Neural cell (in vitro differentiated cells): ENCODE measurements at regions not wholly inside any gene's neighbourhood (a gene's known extent, or its start where the extent isn't known, plus 50 kb on each side); places are given as distances from the start of the nearest gene placed in this dataset.
"Not testable (repeated sequence)": the region's sequence is repeated elsewhere in the genome, so short reads cannot be mapped to it uniquely, and the experiment has no call there.

ENCODE experiments used
- H2AFZ ChIP-seq: fragments of 200-600, 300-800 bp; sonication (generic), shearing (Covaris generic); 2 replicates; pipeline ENCODE4 v1.6.0; 2014; ENCODE audit warnings: low read depth, mild to moderate bottlenecking, antibody characterized with exemption, low read length, moderate library complexity
- H3F3A ChIP-seq: fragments of 200-600 bp; shearing (Covaris generic); 2 replicates; pipeline ENCODE4 v1.6.1; 2016; ENCODE audit warnings: mild to moderate bottlenecking, moderate library complexity, mixed read lengths, antibody characterized with exemption, low read length; ENCODE audit not compliant: insufficient read depth, poor library complexity, severe bottlenecking
- H3K27ac ChIP-seq: fragments of 200-600, 300-800 bp; sonication (generic), shearing (Covaris generic); 2 replicates; pipeline ENCODE4 v1.5.1; 2014; ENCODE audit warnings: mild to moderate bottlenecking, low read length, moderate library complexity
- H3K27me3 ChIP-seq: fragments of 300-800, 200-600 bp; sonication (generic), shearing (Covaris generic); 2 replicates; pipeline ENCODE4 v1.6.0; 2014; ENCODE audit warnings: mild to moderate bottlenecking, low read depth, low read length, moderate library complexity; ENCODE audit not compliant: insufficient read depth
- H3K36me3 ChIP-seq: fragments of 300-800, 200-600 bp; sonication (generic), shearing (Covaris generic); 2 replicates; pipeline ENCODE4 v1.5.1; 2014; ENCODE audit warnings: mild to moderate bottlenecking, antibody characterized with exemption, low read length, moderate library complexity; ENCODE audit not compliant: insufficient read depth
- H3K4me2 ChIP-seq: fragments of 300-800, 200-600 bp; sonication (generic), shearing (Covaris generic); 2 replicates; pipeline ENCODE4 v1.6.0; 2014; ENCODE audit warnings: mild to moderate bottlenecking, low read length
- H3K4me3 ChIP-seq: fragments of 300-800, 200-600 bp; sonication (generic), shearing (Covaris generic); 2 replicates; pipeline ENCODE4 v1.5.1; 2014; ENCODE audit warnings: mild to moderate bottlenecking, low read length, moderate library complexity
- H3K79me2 ChIP-seq: fragments of 200-600 bp; shearing (Covaris generic); replicated peaks from 2 replicates; pipeline ENCODE4 v1.6.0; 2014; ENCODE audit warnings: mild to moderate bottlenecking, low read length, moderate library complexity; ENCODE audit not compliant: insufficient read depth
- H3K9ac ChIP-seq: fragments of 300-800, 200-600 bp; sonication (generic), shearing (Covaris generic); 2 replicates; pipeline ENCODE4 v1.6.1; 2016; ENCODE audit warnings: mild to moderate bottlenecking, low read length, mixed read lengths
- H3K9me2 ChIP-seq: fragments of 200-600 bp; shearing (Covaris generic); 2 replicates; pipeline ENCODE4 v1.6.1; 2016; ENCODE audit warnings: mild to moderate bottlenecking, low read length, mixed read lengths; ENCODE audit not compliant: insufficient read depth
- H3K9me3 ChIP-seq: fragments of 200-600, 300-800 bp; sonication (generic), shearing (Covaris generic); 2 replicates; pipeline ENCODE4 v1.6.1; 2016; ENCODE audit warnings: mild to moderate bottlenecking, mixed run types, low read length, moderate library complexity, mixed read lengths
- H4K20me1 ChIP-seq: fragments of 200-600 bp; shearing (Covaris generic); 2 replicates; pipeline ENCODE4 v1.6.1; 2016; ENCODE audit warnings: mild to moderate bottlenecking, mixed run types; ENCODE audit not compliant: insufficient read depth
- EP300 ChIP-seq: fragments of 450-650 bp; conservative IDR thresholded peaks from 2 replicates; pipeline ENCODE4 v1.6.1; 2014; ENCODE audit warnings: antibody characterized with exemption, mild to moderate bottlenecking, moderate library complexity; ENCODE audit not compliant: poor library complexity, severe bottlenecking
- EZH2 ChIP-seq: fragments of 200-600, 300-800 bp; shearing (Covaris generic), sonication (generic); IDR thresholded peaks from 2 replicates; pipeline ENCODE4 v1.6.1; 2014; ENCODE audit warnings: antibody characterized with exemption, low read length, borderline replicate concordance, mild to moderate bottlenecking; ENCODE audit not compliant: insufficient read depth, poor library complexity, severe bottlenecking
- MXI1 ChIP-seq: fragments of 450-650 bp; conservative IDR thresholded peaks from 2 replicates; pipeline ENCODE4 v1.6.1; 2014; ENCODE audit warnings: antibody characterized with exemption, mild to moderate bottlenecking; ENCODE audit not compliant: poor library complexity, severe bottlenecking
- POLR2AphosphoS5 ChIP-seq: IDR thresholded peaks from 2 replicates; pipeline ENCODE4 v1.6.1; 2012
- RAD21 ChIP-seq: fragments of 450-650 bp; conservative IDR thresholded peaks from 2 replicates; pipeline ENCODE4 v1.6.1; 2014; ENCODE audit warnings: antibody characterized with exemption, mild to moderate bottlenecking, moderate library complexity
- SMC3 ChIP-seq: fragments of 450-650 bp; conservative IDR thresholded peaks from 2 replicates; pipeline ENCODE4 v1.6.1; 2014; ENCODE audit warnings: antibody characterized with exemption, mild to moderate bottlenecking, moderate library complexity; ENCODE audit not compliant: poor library complexity
- TF ChIP-seq, protein P1 (sequence below): fragments of 450-650 bp; IDR thresholded peaks from 2 replicates; pipeline ENCODE4 v1.5.1; 2014; ENCODE audit warnings: antibody characterized with exemption, mild to moderate bottlenecking, moderate library complexity; ENCODE audit not compliant: poor library complexity, severe bottlenecking
- TF ChIP-seq, protein P2 (sequence below): IDR thresholded peaks from 2 replicates; pipeline ENCODE4 v1.6.1; 2012; ENCODE audit warnings: borderline replicate concordance

DNA sequence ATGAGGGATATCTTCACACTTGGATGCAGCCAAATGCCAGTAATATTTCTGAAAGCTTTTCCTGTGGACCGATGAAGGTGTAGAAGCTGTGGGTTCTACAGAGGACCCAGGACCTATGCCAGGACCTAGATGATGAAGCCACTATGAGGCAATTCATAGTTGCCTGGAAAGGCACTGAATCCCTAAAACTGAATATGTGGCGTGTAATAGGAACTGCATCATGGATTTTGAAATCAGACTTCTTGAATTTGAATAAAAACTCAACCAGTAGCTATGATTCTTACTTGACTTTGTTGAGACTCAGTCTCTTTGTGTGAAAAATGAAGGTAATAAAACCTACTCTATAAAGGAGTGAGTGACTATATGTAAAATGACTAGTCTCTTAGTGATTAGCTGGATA, 89.9 kb upstream of the SGK1 start:
- Histone ChIP-seq H3K4me2 (no peak overlapping the region), H3K79me2 (no peaks in the 10 kb centered on the region), H3F3A (no peaks in the 10 kb centered on the region), H3K36me3 (no peaks in the 10 kb centered on the region), H3K27ac (no peak overlapping the region), H3K9ac (no peak overlapping the region), H2AFZ (no peak overlapping the region), H4K20me1 (no peaks in the 10 kb centered on the region), H3K27me3 (no peaks in the 10 kb centered on the region), H3K4me3 (no peak overlapping the region), H3K9me3 (no peaks in the 10 kb centered on the region), H3K9me2 (no peaks in the 10 kb centered on the region)
- TF ChIP-seq SMC3 (no peak), RAD21 (no peak), POLR2AphosphoS5 (no peak), MXI1 (no peak), EP300 (no peak)
- TF ChIP-seq, protein P1, sequence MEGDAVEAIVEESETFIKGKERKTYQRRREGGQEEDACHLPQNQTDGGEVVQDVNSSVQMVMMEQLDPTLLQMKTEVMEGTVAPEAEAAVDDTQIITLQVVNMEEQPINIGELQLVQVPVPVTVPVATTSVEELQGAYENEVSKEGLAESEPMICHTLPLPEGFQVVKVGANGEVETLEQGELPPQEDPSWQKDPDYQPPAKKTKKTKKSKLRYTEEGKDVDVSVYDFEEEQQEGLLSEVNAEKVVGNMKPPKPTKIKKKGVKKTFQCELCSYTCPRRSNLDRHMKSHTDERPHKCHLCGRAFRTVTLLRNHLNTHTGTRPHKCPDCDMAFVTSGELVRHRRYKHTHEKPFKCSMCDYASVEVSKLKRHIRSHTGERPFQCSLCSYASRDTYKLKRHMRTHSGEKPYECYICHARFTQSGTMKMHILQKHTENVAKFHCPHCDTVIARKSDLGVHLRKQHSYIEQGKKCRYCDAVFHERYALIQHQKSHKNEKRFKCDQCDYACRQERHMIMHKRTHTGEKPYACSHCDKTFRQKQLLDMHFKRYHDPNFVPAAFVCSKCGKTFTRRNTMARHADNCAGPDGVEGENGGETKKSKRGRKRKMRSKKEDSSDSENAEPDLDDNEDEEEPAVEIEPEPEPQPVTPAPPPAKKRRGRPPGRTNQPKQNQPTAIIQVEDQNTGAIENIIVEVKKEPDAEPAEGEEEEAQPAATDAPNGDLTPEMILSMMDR, result no peak
- TF ChIP-seq, protein P2, sequence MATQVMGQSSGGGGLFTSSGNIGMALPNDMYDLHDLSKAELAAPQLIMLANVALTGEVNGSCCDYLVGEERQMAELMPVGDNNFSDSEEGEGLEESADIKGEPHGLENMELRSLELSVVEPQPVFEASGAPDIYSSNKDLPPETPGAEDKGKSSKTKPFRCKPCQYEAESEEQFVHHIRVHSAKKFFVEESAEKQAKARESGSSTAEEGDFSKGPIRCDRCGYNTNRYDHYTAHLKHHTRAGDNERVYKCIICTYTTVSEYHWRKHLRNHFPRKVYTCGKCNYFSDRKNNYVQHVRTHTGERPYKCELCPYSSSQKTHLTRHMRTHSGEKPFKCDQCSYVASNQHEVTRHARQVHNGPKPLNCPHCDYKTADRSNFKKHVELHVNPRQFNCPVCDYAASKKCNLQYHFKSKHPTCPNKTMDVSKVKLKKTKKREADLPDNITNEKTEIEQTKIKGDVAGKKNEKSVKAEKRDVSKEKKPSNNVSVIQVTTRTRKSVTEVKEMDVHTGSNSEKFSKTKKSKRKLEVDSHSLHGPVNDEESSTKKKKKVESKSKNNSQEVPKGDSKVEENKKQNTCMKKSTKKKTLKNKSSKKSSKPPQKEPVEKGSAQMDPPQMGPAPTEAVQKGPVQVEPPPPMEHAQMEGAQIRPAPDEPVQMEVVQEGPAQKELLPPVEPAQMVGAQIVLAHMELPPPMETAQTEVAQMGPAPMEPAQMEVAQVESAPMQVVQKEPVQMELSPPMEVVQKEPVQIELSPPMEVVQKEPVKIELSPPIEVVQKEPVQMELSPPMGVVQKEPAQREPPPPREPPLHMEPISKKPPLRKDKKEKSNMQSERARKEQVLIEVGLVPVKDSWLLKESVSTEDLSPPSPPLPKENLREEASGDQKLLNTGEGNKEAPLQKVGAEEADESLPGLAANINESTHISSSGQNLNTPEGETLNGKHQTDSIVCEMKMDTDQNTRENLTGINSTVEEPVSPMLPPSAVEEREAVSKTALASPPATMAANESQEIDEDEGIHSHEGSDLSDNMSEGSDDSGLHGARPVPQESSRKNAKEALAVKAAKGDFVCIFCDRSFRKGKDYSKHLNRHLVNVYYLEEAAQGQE, result no peak

DNA sequence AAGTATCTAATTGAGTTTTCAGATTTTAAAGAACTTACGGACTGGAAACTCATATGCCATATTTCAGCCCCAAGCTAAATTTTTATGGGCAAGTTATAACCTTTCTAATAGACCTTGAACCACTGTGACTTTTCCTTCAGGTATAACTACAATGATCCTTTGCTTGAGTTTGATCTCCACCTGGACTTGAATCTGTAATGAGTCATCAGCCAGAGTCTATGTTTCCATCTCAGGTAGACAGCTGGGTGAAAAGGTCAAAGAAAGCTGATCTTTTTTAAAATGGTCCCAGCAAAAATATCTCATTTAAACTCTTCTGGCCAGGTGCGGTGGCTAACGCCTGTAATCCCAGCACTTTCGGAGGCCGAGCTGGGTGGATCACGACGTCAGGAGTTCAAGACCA, 88.4 kb upstream of the SGK1 start:
- Histone ChIP-seq H3K79me2 (no peaks in the 10 kb centered on the region), H3K27me3 (no peaks in the 10 kb centered on the region), H2AFZ (no peak overlapping the region), H3F3A (no peaks in the 10 kb centered on the region), H3K4me2 (no peak overlapping the region), H3K9me3 (no peaks in the 10 kb centered on the region), H3K9me2 (no peaks in the 10 kb centered on the region), H4K20me1 (no peaks in the 10 kb centered on the region), H3K9ac (no peak overlapping the region), H3K36me3 (no peaks in the 10 kb centered on the region), H3K27ac (no peak overlapping the region), H3K4me3 (no peak overlapping the region)
- TF ChIP-seq SMC3, result no peak
- TF ChIP-seq EZH2, result no peak

DNA sequence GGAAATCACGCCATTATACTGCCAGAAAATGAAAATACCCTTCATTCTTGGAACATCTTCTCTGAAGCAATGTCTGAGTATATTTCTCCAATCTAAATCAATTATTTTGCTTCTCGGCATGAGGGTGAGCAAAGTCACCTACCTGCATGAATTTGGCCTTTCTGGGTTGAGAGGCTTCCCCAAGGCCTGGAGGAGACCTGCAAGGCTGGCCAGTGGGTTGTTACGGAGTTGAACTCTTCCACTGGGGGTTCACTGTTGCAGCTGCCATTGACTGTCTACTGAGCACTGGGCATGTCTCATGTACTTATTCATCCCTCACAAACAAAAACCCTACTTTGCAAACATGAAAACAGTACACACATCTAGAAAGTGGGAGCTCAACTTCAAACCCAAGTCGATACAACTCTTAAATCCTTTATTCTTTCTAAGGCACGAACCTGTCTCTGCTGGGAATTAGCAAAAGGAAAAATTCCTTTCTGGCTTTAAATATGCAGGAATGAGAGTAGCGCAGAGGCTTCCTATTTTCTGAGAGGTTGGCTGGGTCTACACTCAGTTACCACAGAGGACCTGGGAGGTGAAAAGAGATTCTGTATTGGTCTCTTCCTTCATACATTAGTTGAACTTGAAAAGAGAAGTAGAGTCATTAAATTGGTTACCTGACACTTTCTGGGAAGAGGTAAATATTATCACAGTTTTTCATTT, 87.6 kb upstream of the SGK1 start:
- Histone ChIP-seq H3K79me2 (no peaks in the 10 kb centered on the region), H3K36me3 (no peaks in the 10 kb centered on the region), H2AFZ (no peak overlapping the region), H3K9me3 (no peaks in the 10 kb centered on the region), H3F3A (no peaks in the 10 kb centered on the region), H3K9ac (no peak overlapping the region), H3K27ac (no peak overlapping the region), H4K20me1 (no peaks in the 10 kb centered on the region), H3K9me2 (no peaks in the 10 kb centered on the region), H3K4me2 (no peak overlapping the region), H3K27me3 (no peaks in the 10 kb centered on the region), H3K4me3 (no peak overlapping the region)
- no peak for TF ChIP-seq SMC3

DNA sequence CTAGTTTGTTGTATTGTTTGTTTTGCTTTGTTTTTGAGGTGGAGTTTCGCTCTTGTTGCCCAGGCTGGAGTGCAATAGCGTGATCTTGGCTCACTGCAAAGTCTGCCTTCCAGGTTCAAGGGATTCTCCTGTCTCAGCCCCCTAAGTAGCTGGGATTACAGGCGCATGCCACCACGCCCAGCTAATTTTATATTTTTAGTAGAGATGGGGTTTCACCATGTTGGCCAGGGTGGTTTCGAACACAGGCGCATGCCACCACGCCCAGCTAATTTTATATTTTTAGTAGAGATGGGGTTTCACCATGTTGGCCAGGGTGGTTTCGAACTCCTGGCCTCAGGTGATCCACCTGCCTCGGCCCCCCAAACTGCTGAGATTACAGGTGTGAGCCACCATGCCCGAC, 85.4 kb upstream of the SGK1 start:
- H3K36me3 ChIP-seq, H3K27me3 ChIP-seq, H3F3A ChIP-seq, H3K9ac ChIP-seq, H3K4me3 ChIP-seq, H3K79me2 ChIP-seq, H3K27ac ChIP-seq, H3K9me2 ChIP-seq, H4K20me1 ChIP-seq, H3K9me3 ChIP-seq, H2AFZ ChIP-seq, H3K4me2 ChIP-seq: not testable (repeated sequence)
